Mesenchymal stem cell (in vitro differentiated cells and primary cell): ENCODE measurements at regions not wholly inside any gene's neighbourhood (a gene's known extent, or its start where the extent isn't known, plus 50 kb on each side); places are given as distances from the start of the nearest gene placed in this dataset.
A peak's percentile ranks its signal among the peaks of the same experiment; 100 is the strongest.

Source experiments
- DNase-seq: peaks from one replicate; pipeline ENCODE4 v3.0.0-alpha.2; 2013
- H2AFZ ChIP-seq: one replicate; pipeline ENCODE4 v1.6.1; 2013; ENCODE audit warnings: low read depth, mild to moderate bottlenecking, control low read depth, inconsistent platforms, low read length, moderate library complexity
- H2AK5ac ChIP-seq: 2 replicates; pipeline ENCODE4 v1.6.1; 2013; ENCODE audit warnings: low read length, moderate library complexity, mild to moderate bottlenecking, inconsistent platforms; ENCODE audit not compliant: severe bottlenecking
- H2BK120ac ChIP-seq: one replicate; pipeline ENCODE4 v1.6.1; 2013; ENCODE audit warnings: low read depth, mild to moderate bottlenecking, inconsistent platforms, low read length, moderate library complexity
- H2BK12ac ChIP-seq, 2 experiments: one replicate each; pipeline ENCODE4 v1.6.1; 2013; ENCODE audit warnings: inconsistent platforms in 2 of 2, low read length in 2 of 2, mild to moderate bottlenecking in 2 of 2, moderate library complexity in 2 of 2, control low read depth in 1 of 2
- H2BK15ac ChIP-seq: one replicate; pipeline ENCODE4 v1.6.1; 2013; ENCODE audit warnings: mild to moderate bottlenecking, low read depth, inconsistent platforms; ENCODE audit not compliant: poor library complexity, severe bottlenecking
- H2BK5ac ChIP-seq: 2 replicates; pipeline ENCODE4 v1.6.1; 2013; ENCODE audit warnings: low read depth, mild to moderate bottlenecking, low read length, control low read depth, inconsistent platforms; ENCODE audit not compliant: poor library complexity, severe bottlenecking
- H3K14ac ChIP-seq, 2 experiments: one replicate each; pipeline ENCODE4 v1.6.1; 2013; ENCODE audit warnings: inconsistent platforms in 2 of 2, low read length in 2 of 2, control low read depth in 1 of 2, mild to moderate bottlenecking in 1 of 2, moderate library complexity in 1 of 2
- H3K18ac ChIP-seq, 2 experiments: one replicate each; pipeline ENCODE4 v1.6.1; 2013; ENCODE audit warnings: inconsistent platforms in 2 of 2, low read length in 2 of 2, control low read depth in 1 of 2, low read depth in 1 of 2, mild to moderate bottlenecking in 1 of 2
- H3K23ac ChIP-seq, 2 experiments: one replicate each; pipeline ENCODE4 v1.6.1; 2013; ENCODE audit warnings: inconsistent platforms in 2 of 2, low read length in 2 of 2, mild to moderate bottlenecking in 2 of 2, moderate library complexity in 2 of 2, control low read depth in 1 of 2
- H3K27ac ChIP-seq: 2 replicates; pipeline ENCODE4 v1.5.1; 2013; ENCODE audit warnings: mild to moderate bottlenecking, moderate library complexity, low read length, control low read depth, inconsistent platforms; ENCODE audit not compliant: poor library complexity, severe bottlenecking
- H3K27me3 ChIP-seq, 2 experiments: 2 replicates each; pipeline versions ENCODE4 v1.6.1 to v1.7.0; 2013; ENCODE audit warnings: low read length in 2 of 2, mild to moderate bottlenecking in 2 of 2, moderate library complexity in 2 of 2, control low read depth in 1 of 2, inconsistent platforms in 1 of 2; ENCODE audit not compliant: control insufficient read depth in 1 of 2, insufficient read depth in 1 of 2
- H3K36me3 ChIP-seq, 2 experiments: 2 replicates each; pipeline versions ENCODE4 v1.6.1 to v1.7.0; 2013; ENCODE audit warnings: low read length in 2 of 2, control low read depth in 1 of 2, inconsistent platforms in 1 of 2, low read depth in 1 of 2, mild to moderate bottlenecking in 1 of 2; ENCODE audit not compliant: insufficient read depth in 2 of 2, control insufficient read depth in 1 of 2
- H3K4ac ChIP-seq, 2 experiments: one replicate each; pipeline ENCODE4 v1.6.1; 2013; ENCODE audit warnings: inconsistent platforms in 2 of 2, low read length in 2 of 2, mild to moderate bottlenecking in 2 of 2, moderate library complexity in 2 of 2, control low read depth in 1 of 2, low read depth in 1 of 2
- H3K4me1 ChIP-seq: 2 replicates; pipeline ENCODE4 v1.6.1; 2013; ENCODE audit warnings: low read depth, low read length, control low read depth; ENCODE audit not compliant: control insufficient read depth, insufficient read depth
- H3K4me2 ChIP-seq: 2 replicates; pipeline ENCODE4 v1.6.1; 2013; ENCODE audit warnings: low read length, mild to moderate bottlenecking, inconsistent platforms; ENCODE audit not compliant: poor library complexity, severe bottlenecking
- H3K4me3 ChIP-seq, 2 experiments: 2 replicates each; pipeline versions ENCODE4 v1.5.1 to v1.7.0; 2013; ENCODE audit warnings: low read length in 2 of 2, mild to moderate bottlenecking in 2 of 2, control low read depth in 1 of 2, low read depth in 1 of 2; ENCODE audit not compliant: insufficient read depth in 1 of 2
- H3K79me1 ChIP-seq: replicated peaks from 2 replicates; pipeline ENCODE4 v1.6.1; 2013; ENCODE audit warnings: mild to moderate bottlenecking, control low read depth, low read length, inconsistent platforms; ENCODE audit not compliant: poor library complexity, severe bottlenecking
- H3K9ac ChIP-seq: 2 replicates; pipeline ENCODE4 v1.7.0; 2013; ENCODE audit warnings: mild to moderate bottlenecking, low read length, moderate library complexity
- H3K9me3 ChIP-seq: 2 replicates; pipeline ENCODE4 v1.7.0; 2013; ENCODE audit warnings: mild to moderate bottlenecking, low read length; ENCODE audit not compliant: control insufficient read depth
- H4K8ac ChIP-seq: one replicate; pipeline ENCODE4 v1.6.1; 2013; ENCODE audit warnings: inconsistent platforms, mild to moderate bottlenecking, low read length, moderate library complexity
- H4K91ac ChIP-seq: one replicate; pipeline ENCODE4 v1.6.1; 2013; ENCODE audit warnings: mild to moderate bottlenecking, low read length, inconsistent platforms
- WGBS: methylation state at CpG from one replicate; pipeline ENCODE4 v1.1.7; 2013; ENCODE audit warnings: mixed read lengths; 5-methylcytosine and 5-hydroxymethylcytosine counted together

DNA sequence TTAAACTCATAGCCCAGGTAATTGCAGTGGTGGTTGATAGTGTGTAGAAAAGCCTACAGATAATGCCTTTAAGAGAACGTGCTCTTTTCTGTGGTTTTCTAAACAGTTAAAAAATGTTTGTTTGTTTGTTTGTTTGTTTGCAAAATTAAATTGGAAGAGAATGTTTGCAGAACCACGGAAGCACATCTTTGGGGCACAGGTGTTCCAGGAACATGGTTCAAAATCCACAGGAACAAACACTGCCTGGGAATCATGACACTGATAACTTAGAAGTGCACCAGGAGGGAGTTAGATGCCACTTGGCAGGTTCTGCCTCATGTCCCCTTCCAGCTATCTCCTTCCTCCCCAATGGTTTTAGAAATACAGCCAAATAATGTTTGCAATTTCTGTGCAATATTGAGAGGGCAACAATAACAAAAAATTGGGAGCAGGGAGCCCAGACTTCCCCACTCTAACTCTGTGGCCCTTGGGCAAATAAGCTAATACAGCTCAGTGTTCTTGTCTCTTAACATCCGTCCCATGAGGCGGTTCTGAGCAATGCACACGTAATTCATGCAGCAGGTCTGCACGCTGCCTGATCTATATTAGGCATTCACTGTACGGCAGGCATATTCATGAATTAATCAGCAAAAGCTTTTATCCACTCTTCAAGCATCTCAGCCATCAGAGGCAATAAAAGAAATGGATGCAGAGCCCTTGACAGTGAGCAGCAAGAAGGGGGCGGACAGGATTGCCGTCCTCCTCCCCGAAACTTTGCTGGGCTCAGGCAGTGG lies 274.3 kb upstream of the FOXQ1 start:
- no peak overlapping the region for H2AFZ ChIP-seq
- H4K91ac ChIP-seq, result no peak overlapping the region
- H2BK120ac ChIP-seq, result no peak overlapping the region
- DNase-seq, result no peak
- no peak overlapping the region for H3K14ac ChIP-seq
- H3K27ac ChIP-seq, result no peak overlapping the region
- H3K23ac ChIP-seq, result no peak overlapping the region
- no peak overlapping the region for H2BK15ac ChIP-seq
- H3K9ac ChIP-seq, result no peak overlapping the region
- H3K4me2 ChIP-seq, result no peak overlapping the region
- H3K4me3 ChIP-seq, result no peak overlapping the region
- no peak overlapping the region for H3K18ac ChIP-seq
- no peaks in the 10 kb centered on the region for H3K9me3 ChIP-seq
- H4K8ac ChIP-seq, result no peak overlapping the region
- H2AK5ac ChIP-seq, result no peak overlapping the region
- no peak overlapping the region for H3K4ac ChIP-seq
- WGBS, result 93% methylated on average over 10 of the region's 10 CpGs
- no peaks in the 10 kb centered on the region for H3K79me1 ChIP-seq
- H2BK12ac ChIP-seq, result no peak overlapping the region
- no peaks in the 10 kb centered on the region for H3K4me1 ChIP-seq
- H3K27me3 ChIP-seq, result peaks cover 8 to 20% of the 10 kb centered on the region in 2 experiments
- no peaks in the 10 kb centered on the region for H3K36me3 ChIP-seq
- H2BK5ac ChIP-seq, result no peak overlapping the region

DNA sequence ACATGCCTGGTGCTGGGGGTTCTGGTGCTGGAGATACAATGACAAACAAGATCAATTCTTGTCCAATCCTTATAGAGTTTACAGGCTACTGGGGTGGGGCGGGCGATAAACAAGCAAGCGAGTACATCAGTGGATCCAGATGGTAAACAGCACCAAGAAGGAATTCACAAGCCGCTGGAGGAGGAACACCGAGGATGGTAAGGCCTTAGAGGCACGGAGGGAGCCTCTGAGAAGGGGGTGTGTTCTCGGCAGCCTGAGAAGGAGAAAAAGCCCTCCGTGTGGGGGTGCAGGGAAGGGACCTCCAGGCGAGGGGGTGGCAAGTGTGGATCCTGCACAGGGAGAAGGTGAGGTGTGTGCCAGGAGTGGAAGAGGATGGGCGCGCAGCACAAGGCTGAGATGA lies 276.5 kb upstream of the FOXQ1 start:
- DNase-seq, result no peak
- Histone ChIP-seq H3K9ac (no peak overlapping the region), H3K27me3 (peaks cover 8% of the 10 kb centered on the region in 2 experiments), H3K79me1 (no peaks in the 10 kb centered on the region), H2AFZ (no peak overlapping the region), H2BK120ac (no peak overlapping the region), H3K27ac (no peak overlapping the region), H3K4me3 (no peak overlapping the region), H3K18ac (no peak overlapping the region), H2BK5ac (no peak overlapping the region), H3K4me1 (no peaks in the 10 kb centered on the region), H3K36me3 (no peaks in the 10 kb centered on the region), H2BK12ac (no peak overlapping the region), H4K91ac (peak overlapping the region; percentile 41), H4K8ac (no peak overlapping the region), H3K14ac (no peak overlapping the region), H2BK15ac (no peak overlapping the region), H3K4me2 (no peak overlapping the region), H3K9me3 (no peaks in the 10 kb centered on the region), H3K4ac (no peak overlapping the region), H2AK5ac (no peak overlapping the region), H3K23ac (no peak overlapping the region)
- 73% methylated on average over 11 of the region's 11 CpGs for WGBS

DNA sequence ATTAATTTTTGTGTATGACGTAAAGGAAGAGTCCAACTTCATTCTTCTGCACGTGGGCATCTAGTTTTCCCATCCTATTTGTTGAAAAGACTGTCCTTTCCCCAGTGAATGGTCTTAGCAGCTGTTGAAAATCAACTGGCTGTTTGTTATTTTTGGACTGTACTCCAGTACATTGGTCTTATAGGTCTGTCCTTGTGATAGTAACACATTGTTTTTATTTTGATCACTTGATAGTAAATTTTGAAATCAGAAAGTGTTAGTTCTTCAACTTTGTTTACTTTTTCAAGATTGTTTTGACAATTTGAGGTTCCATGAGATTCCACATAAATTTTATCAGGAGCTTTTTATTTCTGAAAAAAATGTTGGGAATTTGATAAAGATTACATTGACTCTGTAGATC lies 280.2 kb upstream of the FOXQ1 start:
- Histone ChIP-seq H2BK120ac (no peak overlapping the region), H3K4me1 (no peaks in the 10 kb centered on the region), H3K23ac (no peak overlapping the region), H3K4me3 (no peak overlapping the region), H2AK5ac (no peak overlapping the region), H2AFZ (no peak overlapping the region), H3K14ac (no peak overlapping the region), H3K4ac (no peak overlapping the region), H4K91ac (no peak overlapping the region), H3K36me3 (no peaks in the 10 kb centered on the region), H2BK5ac (no peak overlapping the region), H3K79me1 (no peaks in the 10 kb centered on the region), H3K27me3 (no peaks in the 10 kb centered on the region), H3K18ac (no peak overlapping the region), H3K9ac (no peak overlapping the region), H3K27ac (no peak overlapping the region), H3K9me3 (no peaks in the 10 kb centered on the region), H2BK12ac (no peak overlapping the region), H3K4me2 (no peak overlapping the region), H4K8ac (no peak overlapping the region), H2BK15ac (no peak overlapping the region)
- no peak for DNase-seq
- 82% methylated on average over 2 of the region's 2 CpGs for WGBS

DNA sequence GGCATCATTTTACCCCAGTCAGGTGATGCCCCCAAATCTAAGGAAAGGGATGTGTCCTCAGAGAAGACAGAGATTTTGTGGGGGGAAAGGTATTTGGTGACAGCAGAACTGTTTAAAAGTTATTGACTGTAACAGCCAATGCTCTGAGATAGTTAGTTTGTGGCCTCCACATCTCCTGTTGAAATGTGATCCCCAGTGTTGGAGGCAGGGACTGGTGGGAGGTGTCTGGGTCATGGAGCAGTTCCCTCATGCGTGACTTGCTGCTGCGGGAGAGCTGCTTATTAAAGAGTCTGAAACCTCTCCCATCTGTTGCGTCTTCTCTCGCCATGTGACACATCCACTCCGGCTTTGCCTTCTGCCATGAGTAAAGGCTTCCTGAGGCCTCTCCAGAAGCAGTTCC lies 282.8 kb upstream of the FOXQ1 start:
- Histone ChIP-seq H3K18ac (no peak overlapping the region), H3K9me3 (no peaks in the 10 kb centered on the region), H3K27me3 (no peaks in the 10 kb centered on the region), H4K8ac (no peak overlapping the region), H3K4ac (no peak overlapping the region), H3K4me2 (no peak overlapping the region), H3K4me1 (peaks cover 5% of the 10 kb centered on the region), H3K9ac (no peak overlapping the region), H3K14ac (no peak overlapping the region), H3K36me3 (no peaks in the 10 kb centered on the region), H3K27ac (no peak overlapping the region), H3K23ac (no peak overlapping the region), H2BK120ac (no peak overlapping the region), H3K4me3 (no peak overlapping the region), H3K79me1 (no peaks in the 10 kb centered on the region), H4K91ac (no peak overlapping the region), H2BK5ac (no peak overlapping the region), H2BK15ac (no peak overlapping the region), H2AK5ac (no peak overlapping the region), H2AFZ (no peak overlapping the region), H2BK12ac (peak overlapping the region in 1 of 2 experiments; percentile 1)
- 96% methylated on average over 5 of the region's 5 CpGs for WGBS
- DNase-seq, result no peak
